Progenitor cell of endocrine pancreas (in vitro differentiated cells): ENCODE measurements at regions not wholly inside any gene's neighbourhood (a gene's known extent, or its start where the extent isn't known, plus 50 kb on each side); places are given as distances from the start of the nearest gene placed in this dataset.
"Not testable (repeated sequence)": the region's sequence is repeated elsewhere in the genome, so short reads cannot be mapped to it uniquely, and the experiment has no call there.

ENCODE experiments used
- DNase-seq: peaks from one replicate; pipeline ENCODE4 v3.0.0; 2021; ENCODE audit warnings: low spot score; ENCODE audit not compliant: unreplicated experiment
- H3K27ac Mint-ChIP-seq: 2 replicates; pipeline ENCODE4 v1.8.0; 2021; ENCODE audit warnings: mild to moderate bottlenecking, moderate library complexity, mixed read lengths
- H3K27me3 Mint-ChIP-seq: 2 replicates; pipeline ENCODE4 v1.8.0; 2021; ENCODE audit warnings: mixed read lengths
- H3K36me3 Mint-ChIP-seq: 2 replicates; pipeline ENCODE4 v1.8.0; 2022; ENCODE audit warnings: mixed read lengths; ENCODE audit not compliant: insufficient read depth
- H3K4me1 Mint-ChIP-seq: 2 replicates; pipeline ENCODE4 v1.8.0; 2021; ENCODE audit warnings: low read depth, mixed read lengths
- H3K4me3 Mint-ChIP-seq: 2 replicates; pipeline ENCODE4 v1.8.0; 2021; ENCODE audit warnings: low read depth, mild to moderate bottlenecking, moderate library complexity, mixed read lengths
- H3K9me3 Mint-ChIP-seq: 2 replicates; pipeline ENCODE4 v1.8.0; 2021; ENCODE audit warnings: low read depth, mixed read lengths
- CTCF ChIP-seq: fragments of 200-600 bp; sonication (generic); IDR thresholded peaks from one replicate; pipeline ENCODE4 v1.5.0; 2021; ENCODE audit warnings: antibody characterized with exemption, mild to moderate bottlenecking; ENCODE audit not compliant: unreplicated experiment

GRCh38 chrX:4560192-4560591 is 846.7 kb upstream of the PRKX start:
- Mint-ChIP-seq H3K9me3 (no peaks in the 10 kb centered on the region), H3K4me3 (no peak overlapping the region), H3K4me1 (no peaks in the 10 kb centered on the region), H3K27ac (no peak overlapping the region), H3K27me3 (no peaks in the 10 kb centered on the region), H3K36me3 (no peaks in the 10 kb centered on the region)
- DNase-seq: no peak
- no peak for TF ChIP-seq CTCF

DNA sequence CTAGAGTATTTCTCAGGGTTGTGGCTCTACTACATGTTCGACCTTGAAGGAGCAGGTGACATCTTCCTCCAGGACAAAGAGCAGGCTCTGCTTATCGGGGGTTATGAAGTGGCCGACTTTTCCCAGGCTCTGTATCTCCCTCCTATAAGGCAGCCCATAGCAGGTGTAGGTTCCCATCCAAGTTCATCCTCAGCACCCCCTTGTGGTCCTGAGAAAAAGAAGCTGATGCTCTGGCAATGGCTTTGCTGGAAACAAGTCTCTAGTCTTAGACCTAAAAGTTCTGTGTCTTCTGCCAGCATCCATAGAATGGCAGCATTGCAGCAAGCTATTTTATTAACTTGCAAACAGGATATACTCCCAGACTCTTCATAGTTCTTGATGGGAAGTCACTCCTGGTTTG is 836.6 kb upstream of the PRKX start:
- no peak for DNase-seq
- no peak overlapping the region for H3K4me3 Mint-ChIP-seq
- peaks cover 4% of the 10 kb centered on the region for H3K27me3 Mint-ChIP-seq
- H3K36me3 Mint-ChIP-seq: no peaks in the 10 kb centered on the region
- no peak overlapping the region for H3K27ac Mint-ChIP-seq
- H3K4me1 Mint-ChIP-seq: peaks cover 6% of the 10 kb centered on the region
- peak; percentile 39 for TF ChIP-seq CTCF
- H3K9me3 Mint-ChIP-seq: no peaks in the 10 kb centered on the region

GRCh38 chrX:4547213-4547836 is 833.9 kb upstream of the PRKX start:
- Mint-ChIP-seq H3K9me3 (peaks cover 2% of the 10 kb centered on the region), H3K27me3 (peaks cover 4% of the 10 kb centered on the region), H3K36me3 (no peaks in the 10 kb centered on the region), H3K27ac (peak overlapping the region; percentile 3), H3K4me3 (no peak overlapping the region), H3K4me1 (peaks cover 6% of the 10 kb centered on the region)
- DNase-seq: peak; percentile 51
- TF ChIP-seq CTCF: peak; percentile 96

DNA sequence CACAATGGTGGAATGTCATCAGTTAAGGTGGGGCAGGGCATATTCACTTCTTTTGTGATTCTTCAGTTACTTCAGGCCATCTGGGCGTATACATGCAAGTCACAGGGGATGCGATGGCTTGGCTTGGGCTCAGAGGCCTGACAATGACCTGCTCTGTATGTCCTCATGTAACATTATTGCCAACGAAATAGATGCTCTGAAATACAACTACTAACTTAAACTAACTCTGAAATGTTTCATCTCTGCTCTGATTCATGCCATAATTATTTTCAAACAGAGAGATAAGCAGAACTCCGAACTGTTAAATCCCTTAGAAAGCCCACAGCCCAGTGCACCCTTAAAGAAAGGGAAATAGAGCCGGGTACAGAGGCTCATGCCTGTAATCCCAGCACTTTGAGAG is 832.7 kb upstream of the PRKX start:
- H3K27ac Mint-ChIP-seq, DNase-seq, H3K9me3 Mint-ChIP-seq, H3K27me3 Mint-ChIP-seq, H3K4me3 Mint-ChIP-seq, H3K4me1 Mint-ChIP-seq, H3K36me3 Mint-ChIP-seq: not testable (repeated sequence)

DNA sequence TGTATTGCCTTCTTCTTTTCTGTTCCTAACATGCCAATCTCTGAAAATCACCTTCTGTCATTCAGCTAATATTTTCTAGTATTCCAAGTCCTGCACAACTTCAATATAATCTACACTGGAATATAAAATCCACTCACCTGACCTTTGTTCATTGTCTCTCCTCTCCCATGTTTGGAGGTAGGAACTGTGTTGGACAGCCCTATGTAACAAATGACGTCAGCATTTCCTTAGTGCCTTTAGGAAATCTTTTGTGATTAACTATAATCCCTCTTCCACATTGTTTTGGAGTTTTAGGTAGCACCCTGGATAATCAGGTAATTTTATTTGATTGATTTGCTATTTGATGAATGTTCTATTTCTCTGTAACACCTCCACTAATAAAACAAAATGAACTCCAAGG is 814.8 kb upstream of the PRKX start:
- H3K4me3 Mint-ChIP-seq: no peak overlapping the region
- no peaks in the 10 kb centered on the region for H3K36me3 Mint-ChIP-seq

More for the DNA sequence above, 814.8 kb upstream of the PRKX start:
- no peaks in the 10 kb centered on the region for H3K9me3 Mint-ChIP-seq
- DNase-seq: no peak
- TF ChIP-seq CTCF: no peak
- no peaks in the 10 kb centered on the region for H3K27me3 Mint-ChIP-seq
- no peak overlapping the region for H3K27ac Mint-ChIP-seq
- H3K4me1 Mint-ChIP-seq: no peaks in the 10 kb centered on the region
